Fibroblast of lung (primary cell): ENCODE measurements at regions not wholly inside any gene's neighbourhood (a gene's known extent, or its start where the extent isn't known, plus 50 kb on each side); places are given as distances from the start of the nearest gene placed in this dataset.
A peak's percentile ranks its signal among the peaks of the same experiment; 100 is the strongest.

Experiments
- DNase-seq, 2 donors: peaks; one replicate each; pipeline versions ENCODE4 v3.0.0 to v3.0.0-alpha.2; 2010; ENCODE audit warnings: low read depth in 2 of 2
- H2AFZ ChIP-seq: 2 replicates; pipeline ENCODE4 v1.5.1; 2012; ENCODE audit warnings: low read length, control low read depth, inconsistent platforms
- H3K27ac ChIP-seq: 2 replicates; pipeline ENCODE4 v1.5.1; 2011; ENCODE audit warnings: low read length, control low read depth; ENCODE audit not compliant: insufficient read depth
- H3K27me3 ChIP-seq: 2 replicates; pipeline ENCODE4 v1.5.1; 2011; ENCODE audit warnings: mild to moderate bottlenecking, low read length; ENCODE audit not compliant: control insufficient read depth, insufficient read depth
- H3K36me3 ChIP-seq: 2 replicates; pipeline ENCODE4 v1.5.1; 2011; ENCODE audit warnings: low read length; ENCODE audit not compliant: control insufficient read depth, insufficient read depth
- H3K4me1 ChIP-seq: 2 replicates; pipeline ENCODE4 v1.5.1; 2011; ENCODE audit warnings: low read length; ENCODE audit not compliant: control insufficient read depth, insufficient read depth; ENCODE audit errors: extremely low read depth
- H3K4me2 ChIP-seq: 2 replicates; pipeline ENCODE4 v1.5.1; 2011; ENCODE audit warnings: low read length, control low read depth; ENCODE audit not compliant: insufficient read depth; ENCODE audit errors: extremely low read depth
- H3K4me3 ChIP-seq, 4 experiments: fragments of 200-600 bp in 1 of 4; sonication (generic) in 1 of 4; replicated peaks in 1 of 4; 2 replicates each; pipeline ENCODE4 v1.5.1; 2011 to 2016; ENCODE audit warnings: low read length in 4 of 4, low read depth in 3 of 4, mild to moderate bottlenecking in 3 of 4, control low read depth in 2 of 4, inconsistent platforms in 1 of 4, mixed read lengths in 1 of 4; ENCODE audit not compliant: insufficient read depth in 1 of 4; ENCODE audit errors: control extremely low read depth in 1 of 4
- H3K79me2 ChIP-seq: 2 replicates; pipeline ENCODE4 v1.5.1; 2012; ENCODE audit warnings: mild to moderate bottlenecking, low read length, inconsistent platforms; ENCODE audit not compliant: control insufficient read depth, insufficient read depth
- H3K9ac ChIP-seq: 2 replicates; pipeline ENCODE4 v1.5.1; 2011; ENCODE audit warnings: mild to moderate bottlenecking, low read length, control low read depth; ENCODE audit not compliant: insufficient read depth
- H3K9me3 ChIP-seq: 2 replicates; pipeline ENCODE4 v1.5.1; 2012; ENCODE audit warnings: low read depth, low read length; ENCODE audit not compliant: control insufficient read depth, insufficient read depth
- H4K20me1 ChIP-seq: 2 replicates; pipeline ENCODE4 v1.5.1; 2011; ENCODE audit warnings: low read length; ENCODE audit not compliant: control insufficient read depth, insufficient read depth; ENCODE audit errors: extremely low read depth
- CTCF ChIP-seq, 2 donors: IDR thresholded peaks in 1 of 2; conservative IDR thresholded peaks in 1 of 2; 1 replicate in 1 of 2; 2 replicates in 1 of 2; pipeline ENCODE4 v1.5.1; 2011 to 2012; ENCODE audit warnings: low read length in 2 of 2, control low read depth in 1 of 2, inconsistent platforms in 1 of 2, low read depth in 1 of 2, mild to moderate bottlenecking in 1 of 2
- EZH2 ChIP-seq: IDR thresholded peaks from 2 replicates; pipeline ENCODE4 v1.5.1; 2012; ENCODE audit warnings: low read length, control low read depth, mild to moderate bottlenecking; ENCODE audit errors: missing control alignments

GRCh38 chr2:67798541-67799160, 264.2 kb downstream of the C1D start:
- Histone ChIP-seq H3K79me2 (no peaks in the 10 kb centered on the region), H3K36me3 (no peaks in the 10 kb centered on the region), H3K27ac (no peak overlapping the region), H3K4me2 (peak overlapping the region; percentile 65), H2AFZ (peak overlapping the region; percentile 60), H3K4me1 (peaks cover 10% of the 10 kb centered on the region), H4K20me1 (no peaks in the 10 kb centered on the region), H3K9ac (no peak overlapping the region), H3K4me3 (no peak overlapping the region), H3K9me3 (no peaks in the 10 kb centered on the region), H3K27me3 (no peaks in the 10 kb centered on the region)
- TF ChIP-seq EZH2 (no peak), CTCF (conservative IDR thresholded peaks at IDR 0.05 in 1 of 2, IDR thresholded peaks at IDR 0.05 in 1 of 2; ENCODE audit: low read depth in 1 of 2, low read length in 2 of 2) (no peak)
- no peak for DNase-seq

- Histone ChIP-seq H2AFZ (no peak overlapping the region), H3K36me3 (no peaks in the 10 kb centered on the region), H3K9me3 (no peaks in the 10 kb centered on the region), H3K9ac (no peak overlapping the region), H4K20me1 (no peaks in the 10 kb centered on the region), H3K4me3 (no peak overlapping the region), H3K27ac (no peak overlapping the region), H3K4me2 (no peak overlapping the region), H3K4me1 (peaks cover 10% of the 10 kb centered on the region), H3K27me3 (no peaks in the 10 kb centered on the region), H3K79me2 (no peaks in the 10 kb centered on the region)
- DNase-seq = peak in 1 of 2 donors; percentile 12
- no peak for TF ChIP-seq EZH2
- TF ChIP-seq CTCF (conservative IDR thresholded peaks at IDR 0.05 in 1 of 2, IDR thresholded peaks at IDR 0.05 in 1 of 2; ENCODE audit: low read depth in 1 of 2, low read length in 2 of 2) = no peak
These were observed 262.9 kb downstream of the C1D start for GRCh38 chr2:67799886-67800285.

GRCh38 chr2:67802291-67802690, 260.5 kb downstream of the C1D start:
- no peak for TF ChIP-seq EZH2
- TF ChIP-seq CTCF (conservative IDR thresholded peaks at IDR 0.05 in 1 of 2, IDR thresholded peaks at IDR 0.05 in 1 of 2; ENCODE audit: low read depth in 1 of 2, low read length in 2 of 2) = no peak
- no peak overlapping the region for H3K9ac ChIP-seq
- H3K27ac ChIP-seq = no peak overlapping the region
- H3K27me3 ChIP-seq = no peaks in the 10 kb centered on the region
- H3K79me2 ChIP-seq = no peaks in the 10 kb centered on the region
- DNase-seq = no peak
- no peaks in the 10 kb centered on the region for H3K36me3 ChIP-seq
- peaks cover 10% of the 10 kb centered on the region for H3K4me1 ChIP-seq
- no peak overlapping the region for H3K4me2 ChIP-seq
- no peak overlapping the region for H2AFZ ChIP-seq
- H3K4me3 ChIP-seq = no peak overlapping the region
- no peaks in the 10 kb centered on the region for H4K20me1 ChIP-seq
- H3K9me3 ChIP-seq = no peaks in the 10 kb centered on the region
